ENCODE measurements at regions not wholly inside any gene's neighbourhood (a gene's known extent, or its start where the extent isn't known, plus 50 kb on each side); places are given as distances from the start of the nearest gene placed in this dataset.

GRCh38 chr4:100312615-100313350, 122.5 kb upstream of the DDIT4L start:
- H3K9me3 Mint-ChIP-seq: no peaks in the 10 kb centered on the region
- H3K27ac Mint-ChIP-seq: no peak overlapping the region
- DNase-seq: no peak
- H3K4me3 Mint-ChIP-seq: no peak overlapping the region
- peaks cover 14% of the 10 kb centered on the region for H3K4me1 Mint-ChIP-seq (ENCODE audit: low read depth)
- TF ChIP-seq CTCF (IDR thresholded peaks at IDR 0.05): no peak
- no peaks in the 10 kb centered on the region; the same call in 1 of the 2 replicates for H3K27me3 Mint-ChIP-seq (ENCODE audit: insufficient read depth)
- no peaks in the 10 kb centered on the region for H3K36me3 Mint-ChIP-seq (ENCODE audit: low read depth)

- peak; percentile 27 for DNase-seq
- no peaks in the 10 kb centered on the region for H3K9me3 Mint-ChIP-seq
- no peak overlapping the region for H3K27ac Mint-ChIP-seq
- TF ChIP-seq CTCF (IDR thresholded peaks at IDR 0.05): peak; percentile 56
- no peaks in the 10 kb centered on the region; the same call in 1 of the 2 replicates for H3K27me3 Mint-ChIP-seq (ENCODE audit: insufficient read depth)
- no peaks in the 10 kb centered on the region for H3K36me3 Mint-ChIP-seq (ENCODE audit: low read depth)
- peaks cover 10% of the 10 kb centered on the region for H3K4me1 Mint-ChIP-seq (ENCODE audit: low read depth)
- no peak overlapping the region for H3K4me3 Mint-ChIP-seq
These were observed 120.9 kb upstream of the DDIT4L start for GRCh38 chr4:100311181-100311580.

DNA sequence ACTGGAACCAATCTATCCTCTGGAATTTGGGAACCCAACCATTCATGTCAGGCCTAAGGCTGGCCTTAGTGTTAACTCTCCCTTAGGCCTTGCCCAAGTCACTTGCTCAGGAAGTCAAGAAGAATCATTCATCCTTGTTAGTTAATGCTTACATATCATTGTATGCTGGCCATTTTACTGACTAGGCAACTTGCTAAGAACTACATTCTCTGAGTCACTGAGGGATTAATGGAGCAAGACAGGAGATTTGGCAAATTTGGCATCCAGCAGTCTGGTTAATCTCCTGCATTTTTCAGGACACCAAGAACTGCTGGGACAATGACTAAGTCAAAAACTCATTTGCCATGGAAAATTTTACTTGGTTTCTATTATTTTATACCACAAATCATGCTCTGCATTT, 115.8 kb upstream of the DDIT4L start:
- Mint-ChIP-seq H3K4me1 (ENCODE audit: low read depth) (peaks cover 13% of the 10 kb centered on the region), H3K36me3 (ENCODE audit: low read depth) (no peaks in the 10 kb centered on the region), H3K27ac (peak overlapping the region; percentile 67), H3K27me3 (ENCODE audit: insufficient read depth) (no peaks in the 10 kb centered on the region), H3K9me3 (no peaks in the 10 kb centered on the region), H3K4me3 (no peak overlapping the region)
- no peak for TF ChIP-seq CTCF (IDR thresholded peaks at IDR 0.05)
- DNase-seq: peak; percentile 49

DNA sequence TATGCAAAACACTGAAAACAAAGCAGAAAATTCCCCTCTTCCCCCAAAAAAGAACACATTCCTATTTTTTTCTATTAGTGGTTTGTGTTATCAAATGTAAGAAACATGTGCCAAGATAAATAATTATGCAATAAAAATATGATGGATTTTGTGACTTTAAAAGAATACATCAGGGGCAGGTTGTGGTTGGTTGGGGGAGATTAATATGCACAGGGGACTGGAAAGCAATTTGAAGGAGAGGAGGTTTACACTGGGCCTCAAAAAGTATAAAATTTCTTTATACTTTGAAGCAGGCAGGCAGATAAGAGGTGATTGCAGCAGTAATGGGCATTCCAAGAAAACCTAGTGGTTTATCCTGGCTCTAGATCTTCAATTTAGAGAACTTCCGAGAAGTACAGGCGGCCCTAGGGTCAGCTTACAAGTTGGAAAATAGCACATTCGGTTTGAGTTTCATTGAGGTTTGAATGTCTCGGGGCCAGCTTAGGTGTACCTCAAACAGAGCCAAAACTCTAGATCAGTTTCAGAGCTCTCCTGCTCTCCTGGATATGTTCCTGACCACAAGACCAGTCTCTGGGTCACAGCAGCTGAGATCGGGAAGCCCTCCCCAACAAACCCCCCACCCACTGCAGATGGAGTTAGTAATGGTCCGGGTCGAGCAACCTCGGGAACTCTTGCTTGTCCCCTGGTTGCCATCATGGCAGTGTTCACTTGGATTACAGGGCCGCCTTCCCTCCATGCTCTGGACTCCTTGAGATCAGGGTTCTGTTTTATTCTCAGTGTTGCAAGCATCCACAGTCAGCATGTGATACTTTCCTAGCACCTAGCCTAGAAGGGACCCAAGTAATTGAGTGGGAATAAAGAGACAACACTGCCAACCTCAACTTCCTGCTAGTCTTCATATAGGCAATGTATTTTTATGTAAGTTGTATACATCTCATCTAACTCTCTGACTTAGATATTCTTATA, 112.1 kb upstream of the DDIT4L start:
- no peak for DNase-seq
- Mint-ChIP-seq H3K4me3 (no peak overlapping the region), H3K27ac (no peak overlapping the region), H3K4me1 (ENCODE audit: low read depth) (peaks cover 40% of the 10 kb centered on the region), H3K9me3 (no peaks in the 10 kb centered on the region), H3K27me3 (ENCODE audit: insufficient read depth) (no peaks in the 10 kb centered on the region), H3K36me3 (ENCODE audit: low read depth) (no peaks in the 10 kb centered on the region)
- no peak for TF ChIP-seq CTCF (IDR thresholded peaks at IDR 0.05)

GRCh38 chr4:100299046-100299840, 109.0 kb upstream of the DDIT4L start:
- Mint-ChIP-seq H3K4me1 (ENCODE audit: low read depth) (peaks cover 43% of the 10 kb centered on the region), H3K27me3 (ENCODE audit: insufficient read depth) (no peaks in the 10 kb centered on the region), H3K27ac (peak overlapping the region; percentile 94), H3K4me3 (peak overlapping the region; percentile 14), H3K36me3 (ENCODE audit: low read depth) (peaks cover 5% of the 10 kb centered on the region), H3K9me3 (no peaks in the 10 kb centered on the region)
- no peak for TF ChIP-seq CTCF (IDR thresholded peaks at IDR 0.05)
- peak; percentile 89 for DNase-seq

Measured in HFFc6 (cell line).